GM19463 (cell line): ENCODE measurements at regions not wholly inside any gene's neighbourhood (a gene's known extent, or its start where the extent isn't known, plus 50 kb on each side); places are given as distances from the start of the nearest gene placed in this dataset.

Source experiments
- ATAC-seq: cut with Tn5 transposase; IDR thresholded peaks from one replicate; pipeline ENCODE4 v1.9.1; 2021; ENCODE audit warnings: mild to moderate bottlenecking, moderate library complexity; ENCODE audit not compliant: unreplicated experiment

GRCh38 chr3:163878396-163878795 is 1199.9 kb downstream of the SI start:
- ATAC-seq, result no peak

- ATAC-seq, result no peak
These were observed 1200.5 kb downstream of the SI start for GRCh38 chr3:163877805-163878204.

DNA sequence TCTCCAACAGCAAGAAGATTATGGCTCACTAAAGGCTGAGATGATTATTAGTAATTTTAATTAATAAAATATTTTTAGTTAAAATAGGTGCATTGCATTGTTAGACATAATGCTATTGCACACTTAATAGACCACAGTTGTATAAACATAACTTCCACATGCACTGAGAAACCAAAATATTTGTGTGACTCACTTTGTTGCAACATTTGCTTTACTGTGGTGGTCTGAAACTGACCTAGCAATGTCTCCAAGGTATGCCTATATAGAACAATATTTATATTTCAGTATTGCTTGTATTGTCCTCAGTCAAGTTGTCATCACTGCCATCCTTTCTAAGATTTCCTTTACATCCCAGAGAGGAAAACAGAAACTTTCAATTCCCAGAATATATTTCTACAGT is 1215.2 kb downstream of the SI start:
- ATAC-seq, result no peak

DNA sequence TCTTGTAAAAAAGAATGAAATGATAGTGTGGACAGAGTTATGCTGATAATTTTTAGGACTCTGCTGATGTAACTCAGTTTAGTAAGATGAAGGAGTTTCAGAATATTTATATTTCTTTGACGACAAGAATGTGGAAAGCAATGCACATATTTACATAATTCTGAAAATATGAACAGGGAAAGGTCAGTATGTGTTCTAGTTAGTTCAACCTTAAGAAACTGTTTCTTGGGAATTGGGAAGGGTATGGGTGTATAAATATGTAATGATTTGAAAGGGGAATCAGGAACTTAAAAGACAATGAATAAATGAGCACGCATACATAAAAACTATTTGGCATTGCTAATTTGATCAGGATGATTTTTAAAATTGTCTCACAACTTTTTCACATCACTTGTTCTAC is 1226.1 kb downstream of the SI start:
- ATAC-seq, result no peak

DNA sequence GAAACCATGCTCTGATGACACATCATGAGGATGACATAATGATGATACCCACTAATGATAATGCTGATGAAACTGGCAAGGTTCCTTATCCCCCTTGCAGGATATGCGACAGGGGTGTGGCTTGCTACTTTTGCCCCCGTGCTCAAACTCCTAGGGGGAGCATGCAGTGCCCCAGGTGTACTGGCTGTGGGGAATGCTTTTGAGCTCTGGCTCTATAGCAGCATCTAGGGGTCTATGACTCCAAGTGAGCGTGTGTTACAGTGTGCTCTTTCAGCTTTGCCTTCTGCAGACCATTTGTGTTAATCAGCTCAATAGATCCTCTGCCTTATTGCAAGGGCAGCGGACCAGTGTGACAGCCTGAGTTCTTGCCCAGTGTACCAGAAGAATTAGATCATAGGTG is 1239.5 kb downstream of the SI start:
- ATAC-seq, result no peak

DNA sequence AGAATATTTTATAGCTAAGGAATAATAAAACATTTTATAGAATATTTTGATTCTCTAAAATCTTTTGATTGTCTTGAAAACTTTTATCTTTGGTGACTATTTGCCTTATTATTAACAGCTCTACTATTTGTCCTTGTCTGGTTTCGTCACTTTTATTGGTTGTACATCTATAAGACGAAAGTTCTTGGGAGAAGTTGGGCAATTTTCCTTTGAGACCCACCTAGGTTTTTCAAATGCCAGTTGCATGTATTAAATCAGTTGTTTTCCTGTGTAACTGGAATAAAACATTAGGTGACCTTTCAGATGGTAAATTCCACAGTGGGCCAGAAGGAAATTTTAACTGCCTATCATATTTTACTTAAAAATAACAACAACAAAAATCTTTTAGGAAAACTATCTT is 1245.7 kb downstream of the SI start:
- ATAC-seq, result no peak

DNA sequence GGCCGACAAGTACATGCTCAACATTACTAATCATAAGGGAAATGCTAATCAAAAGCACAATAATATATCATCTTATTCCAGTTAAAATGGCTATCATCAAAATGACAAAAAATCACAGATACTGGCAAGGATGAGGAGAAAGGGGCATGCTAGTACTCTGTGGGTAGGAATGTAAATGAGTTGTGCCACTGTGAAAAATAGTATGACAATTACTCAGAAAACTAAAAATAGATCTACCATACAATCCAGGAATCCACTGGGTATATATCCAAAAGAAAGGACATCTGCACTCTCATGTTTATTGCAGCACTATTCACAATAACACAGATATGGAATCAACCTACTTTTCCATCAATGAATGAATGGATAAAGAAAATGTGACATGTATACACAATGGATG is 1256.5 kb downstream of the SI start:
- no peak for ATAC-seq

- no peak for ATAC-seq
These were observed 1261.3 kb downstream of the SI start for GRCh38 chr3:163817015-163817414.

DNA sequence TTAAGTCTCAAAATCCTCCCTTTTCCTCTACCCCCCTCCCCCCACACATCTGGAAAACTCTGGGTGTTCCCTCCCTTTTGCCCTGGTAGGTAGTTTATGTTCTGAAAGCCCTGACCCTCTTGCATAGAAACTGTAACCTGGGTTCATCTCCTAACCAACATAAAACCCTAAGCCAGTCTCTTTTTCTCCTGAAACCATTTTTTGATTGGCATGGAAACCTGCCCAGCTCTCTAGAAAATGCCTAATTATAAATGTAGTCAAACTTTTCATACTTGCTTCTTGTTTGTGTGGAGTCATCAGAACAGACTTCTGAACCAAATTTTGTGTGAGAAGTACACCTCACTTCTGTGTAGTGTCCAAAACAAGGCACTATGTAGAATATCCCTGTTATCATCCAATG is 1264.4 kb downstream of the SI start:
- no peak for ATAC-seq

DNA sequence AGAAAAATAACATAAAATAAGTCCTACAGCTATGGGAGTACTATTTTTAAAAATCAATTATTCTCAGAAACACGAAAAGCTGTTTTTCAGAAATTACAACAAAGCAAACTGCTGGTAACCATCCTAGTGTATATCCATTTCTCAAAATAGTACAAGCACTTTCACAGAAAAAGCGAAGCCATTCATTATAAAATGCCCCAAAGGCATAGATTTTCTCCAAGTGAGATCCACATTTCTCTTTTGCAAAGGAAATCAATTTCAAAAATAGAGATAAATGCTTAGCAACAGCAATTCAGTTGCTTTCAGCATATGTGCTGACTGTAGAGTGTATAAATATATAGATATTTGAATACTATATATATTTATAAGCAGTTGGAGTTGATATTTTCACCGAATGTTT is 1266.3 kb downstream of the SI start:
- ATAC-seq, result no peak

GRCh38 chr3:163809540-163809993 is 1268.7 kb downstream of the SI start:
- ATAC-seq, result peak; percentile 45

DNA sequence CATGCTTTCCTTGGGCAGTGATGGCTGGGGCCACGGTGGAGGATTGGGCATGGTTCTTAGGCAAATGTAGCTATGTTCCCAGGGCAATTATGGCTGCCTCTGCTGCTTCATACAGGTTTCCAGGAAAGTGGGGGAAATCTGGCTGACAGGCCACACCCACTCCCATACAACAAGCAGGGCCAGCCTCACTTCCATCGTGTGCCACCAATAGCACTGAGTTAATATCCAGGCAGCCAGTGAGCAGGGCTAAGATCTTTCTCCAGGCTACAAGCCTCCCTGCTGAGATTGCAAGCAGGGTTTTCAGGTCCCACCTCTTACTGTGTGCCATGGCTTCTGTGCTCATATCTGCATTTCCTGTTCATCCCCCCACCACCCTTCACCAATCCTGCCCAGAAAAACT is 1291.9 kb downstream of the SI start:
- ATAC-seq, result no peak

GRCh38 chr3:163785693-163786092 is 1292.6 kb downstream of the SI start:
- no peak for ATAC-seq

GRCh38 chr3:163779396-163780344 is 1298.6 kb downstream of the SI start:
- no peak for ATAC-seq

DNA sequence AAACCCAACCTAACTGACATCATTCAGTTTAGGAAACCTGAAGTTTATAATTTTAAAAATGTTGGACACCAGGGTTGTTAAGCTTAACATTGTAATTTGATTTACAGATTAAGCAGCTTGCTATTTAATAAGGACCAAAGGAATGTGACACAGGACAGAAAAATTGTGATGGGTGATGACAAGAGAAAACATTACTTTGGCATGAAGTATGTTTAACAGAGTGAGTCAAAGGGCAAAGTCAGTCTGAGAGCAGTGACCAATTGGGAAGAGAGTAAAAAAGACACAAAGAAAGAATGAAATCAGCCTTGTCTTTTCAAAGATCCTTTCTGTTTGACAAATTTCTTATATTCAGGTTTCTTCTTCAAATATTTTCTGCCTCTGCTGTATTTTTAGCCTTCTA is 1301.6 kb downstream of the SI start:
- ATAC-seq, result no peak

DNA sequence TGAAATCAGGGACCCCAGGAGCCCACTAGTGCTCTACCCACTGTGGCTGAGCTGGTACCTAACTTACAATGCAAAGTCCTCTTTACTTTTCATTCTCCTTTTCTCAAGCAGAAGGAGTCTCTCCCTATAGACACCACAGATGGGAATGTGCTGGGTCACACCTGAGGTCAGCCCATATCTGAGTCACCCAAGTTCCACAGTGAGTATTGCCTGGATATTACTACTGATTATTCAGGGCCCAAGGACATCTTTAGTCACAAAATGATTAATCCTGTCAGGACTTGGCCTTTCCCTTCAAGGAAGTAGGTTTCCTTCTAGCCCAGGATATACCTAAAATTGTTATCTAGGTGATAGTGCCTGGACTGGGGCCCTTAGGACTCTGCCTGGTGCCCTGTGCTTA is 1305.2 kb downstream of the SI start:
- no peak for ATAC-seq

DNA sequence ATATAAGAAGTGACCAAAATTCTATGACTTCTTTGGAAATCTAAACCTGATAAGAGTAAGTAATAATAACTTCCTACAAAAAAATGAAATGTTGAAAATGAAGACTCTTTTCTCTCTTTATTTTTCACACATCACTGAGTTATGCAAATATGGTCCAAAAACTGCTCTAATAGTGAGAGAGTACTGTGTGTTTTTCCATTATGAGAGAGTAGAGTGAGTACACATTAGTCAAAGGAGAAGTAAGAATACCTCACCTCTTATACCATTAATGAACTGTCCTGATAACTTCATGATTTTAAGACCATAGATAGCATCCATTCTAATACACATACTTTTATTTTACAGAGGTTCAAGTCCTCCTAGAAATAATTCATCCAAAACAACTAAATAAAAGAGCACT is 1310.2 kb downstream of the SI start:
- ATAC-seq, result no peak

DNA sequence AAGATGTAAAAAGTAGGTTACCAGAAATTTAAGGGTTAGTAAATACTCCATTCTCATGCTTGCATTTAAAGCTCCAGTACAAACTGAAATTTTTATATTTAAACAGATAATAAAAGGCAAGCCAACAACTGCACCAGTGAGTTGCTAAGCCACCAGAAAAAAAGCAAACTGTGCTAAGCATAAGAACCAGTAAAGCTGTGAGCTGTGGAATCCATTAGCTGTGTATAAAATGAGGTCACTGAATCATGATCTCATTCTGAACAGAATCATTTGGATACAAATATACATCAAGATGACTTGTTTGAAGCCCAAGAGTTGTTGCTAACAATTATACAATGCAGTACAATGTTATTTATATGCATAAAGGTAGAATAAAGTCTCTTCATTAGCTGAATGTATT is 1312.2 kb downstream of the SI start:
- ATAC-seq, result no peak

DNA sequence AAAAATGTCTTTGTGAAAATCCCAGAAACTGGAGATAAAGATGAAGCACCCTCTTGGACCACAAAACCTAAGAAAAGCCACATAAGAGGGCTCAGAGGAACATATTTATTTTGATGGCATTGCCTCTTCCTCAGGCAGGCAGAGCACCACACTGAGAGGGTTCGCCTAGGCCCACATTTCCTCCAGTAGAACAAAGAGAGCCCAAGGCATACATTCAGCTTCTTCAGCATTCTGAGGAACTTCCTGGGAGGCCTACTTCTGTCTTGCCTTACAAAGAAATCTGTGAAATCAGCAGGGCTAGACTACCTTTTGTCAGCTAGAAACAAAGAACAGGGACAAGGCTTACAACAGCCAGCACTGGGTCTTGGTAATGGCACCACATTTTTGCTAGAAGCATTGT is 1325.3 kb downstream of the SI start:
- ATAC-seq, result no peak

DNA sequence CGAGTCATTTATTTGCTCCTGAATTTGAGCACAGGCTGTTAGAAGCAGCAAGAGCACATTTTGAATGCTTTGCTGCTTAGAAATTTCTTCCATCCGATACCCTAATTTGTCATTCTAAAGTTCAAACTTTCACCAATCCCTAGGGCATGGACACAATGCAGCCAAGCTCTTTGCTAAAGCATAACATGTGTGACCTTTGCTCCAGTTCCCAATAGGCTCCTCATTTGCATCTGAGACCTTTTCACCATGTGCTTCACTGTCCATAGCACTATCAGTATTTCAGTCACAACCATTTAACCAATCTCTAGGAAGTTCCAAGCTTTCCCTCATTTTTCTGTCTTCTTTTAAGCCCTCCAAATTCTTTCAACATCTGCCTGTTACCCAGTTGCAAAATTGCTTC is 1333.1 kb downstream of the SI start:
- no peak for ATAC-seq

- no peak for ATAC-seq
These were observed 1342.9 kb downstream of the SI start for GRCh38 chr3:163735394-163735793.

- no peak for ATAC-seq
These were observed 1347.6 kb downstream of the SI start for GRCh38 chr3:163730684-163731083.

GRCh38 chr3:163726125-163726524 is 1352.2 kb downstream of the SI start:
- ATAC-seq, result no peak
